ENCODE measurements at regions not wholly inside any gene's neighbourhood (a gene's known extent, or its start where the extent isn't known, plus 50 kb on each side); places are given as distances from the start of the nearest gene placed in this dataset.

- no peak for TF ChIP-seq SIRT6 (IDR thresholded peaks at IDR 0.05; ENCODE audit: low read length)
- no peak for TF ChIP-seq JUND (IDR thresholded peaks at IDR 0.05; ENCODE audit: low read length)
- no peak for TF ChIP-seq CREB1 (IDR thresholded peaks at IDR 0.05)
These were observed 530.6 kb upstream of the B3GAT1 start (continued) for GRCh38 chr11:134942681-134943080.
